ENCODE measurements at regions not wholly inside any gene's neighbourhood (a gene's known extent, or its start where the extent isn't known, plus 50 kb on each side); places are given as distances from the start of the nearest gene placed in this dataset.

GRCh38 chr3:73855813-73856212 is 231.1 kb upstream of the PDZRN3 start:
- no peak overlapping the region for H3K4me3 ChIP-seq (ENCODE audit: low read length)
- no peak for DNase-seq (ENCODE audit: low read depth)
- TF ChIP-seq CTCF (conservative IDR thresholded peaks at IDR 0.05; ENCODE audit: low read length), result no peak

GRCh38 chr3:73848173-73848906 is 223.6 kb upstream of the PDZRN3 start:
- peak; percentile 50 for DNase-seq (ENCODE audit: low read depth)
- H3K4me3 ChIP-seq (ENCODE audit: low read length), result no peak overlapping the region
- peak; percentile 87 for TF ChIP-seq CTCF (conservative IDR thresholded peaks at IDR 0.05; ENCODE audit: low read length)

- no peak for DNase-seq (ENCODE audit: low read depth)
- no peak for TF ChIP-seq CTCF (conservative IDR thresholded peaks at IDR 0.05; ENCODE audit: low read length)
- H3K4me3 ChIP-seq (ENCODE audit: low read length), result no peak overlapping the region
Observed at GRCh38 chr3:73846951-73847350, 222.2 kb upstream of the PDZRN3 start.

GRCh38 chr3:73839032-73839431 is 214.3 kb upstream of the PDZRN3 start:
- no peak for DNase-seq (ENCODE audit: low read depth)
- no peak overlapping the region for H3K4me3 ChIP-seq (ENCODE audit: low read length)
- TF ChIP-seq CTCF (conservative IDR thresholded peaks at IDR 0.05; ENCODE audit: low read length), result no peak

- no peak for DNase-seq (ENCODE audit: low read depth)
- no peak overlapping the region for H3K4me3 ChIP-seq (ENCODE audit: low read length)
Observed at GRCh38 chr3:73835945-73836344, 211.2 kb upstream of the PDZRN3 start.

GRCh38 chr3:73832426-73832825 is 207.7 kb upstream of the PDZRN3 start:
- no peak overlapping the region for H3K4me3 ChIP-seq (ENCODE audit: low read length)
- DNase-seq (ENCODE audit: low read depth), result peak; percentile 28
- no peak for TF ChIP-seq CTCF (conservative IDR thresholded peaks at IDR 0.05; ENCODE audit: low read length)

More at GRCh38 chr3:73835945-73836344, 211.2 kb upstream of the PDZRN3 start:
- no peak for TF ChIP-seq CTCF (conservative IDR thresholded peaks at IDR 0.05; ENCODE audit: low read length)

- no peak for TF ChIP-seq CTCF (conservative IDR thresholded peaks at IDR 0.05; ENCODE audit: low read length)
- no peak overlapping the region for H3K4me3 ChIP-seq (ENCODE audit: low read length)
- no peak for DNase-seq (ENCODE audit: low read depth)
Observed at GRCh38 chr3:73828348-73828747, 203.6 kb upstream of the PDZRN3 start.
